SK-N-MC (cell line): ENCODE measurements at regions not wholly inside any gene's neighbourhood (a gene's known extent, or its start where the extent isn't known, plus 50 kb on each side); places are given as distances from the start of the nearest gene placed in this dataset.
A peak's percentile ranks its signal among the peaks of the same experiment; 100 is the strongest.

Experiments
- DNase-seq: peaks from one replicate; pipeline ENCODE4 v3.0.0-alpha.2; 2011; ENCODE audit warnings: low read depth, low spot score
- H3K27ac ChIP-seq: fragments of 200-600 bp; sonication (generic); 2 replicates; pipeline ENCODE4 v1.5.1; 2016; ENCODE audit warnings: mixed run types
- H3K36me3 ChIP-seq: fragments of 200-600 bp; sonication (generic); 2 replicates; pipeline ENCODE4 v1.6.1; 2017; ENCODE audit warnings: antibody characterized with exemption, low read length, mixed read lengths; ENCODE audit not compliant: insufficient read depth
- H3K4me3 ChIP-seq: fragments of 200-600 bp; sonication (generic); 2 replicates; pipeline ENCODE4 v1.5.1; 2016
- H3K9ac ChIP-seq: fragments of 200-600 bp; sonication (generic); 2 replicates; pipeline ENCODE4 v1.8.0; 2017; ENCODE audit warnings: mixed run types, mixed read lengths; ENCODE audit not compliant: insufficient read length
- H3K9me3 ChIP-seq: fragments of 200-600 bp; sonication (generic); 2 replicates; pipeline ENCODE4 v1.6.1; 2017; ENCODE audit warnings: low read depth, mild to moderate bottlenecking, antibody characterized with exemption, low read length, moderate library complexity, mixed read lengths
- EZH2 ChIP-seq: fragments of 200-600 bp; sonication (generic); IDR thresholded peaks from one replicate; pipeline ENCODE4 v1.6.1; 2017; ENCODE audit warnings: antibody characterized with exemption
- FOXP2 ChIP-seq: optimal IDR thresholded peaks from 2 replicates; pipeline ENCODE3; 2011; ENCODE audit warnings: mild to moderate bottlenecking, moderate library complexity; ENCODE audit not compliant: insufficient read depth; ENCODE audit errors: extremely low read length, control extremely low read depth
- POLR2AphosphoS5 ChIP-seq: IDR thresholded peaks from 2 replicates; pipeline ENCODE4 v1.6.1; 2012; ENCODE audit warnings: mild to moderate bottlenecking, low read depth, low read length, borderline replicate concordance

- DNase-seq: no peak
- H3K9me3 ChIP-seq: no peaks in the 10 kb centered on the region
- peak overlapping the region; percentile 38 for H3K4me3 ChIP-seq
- no peaks in the 10 kb centered on the region for H3K36me3 ChIP-seq
- H3K27ac ChIP-seq: peak overlapping the region; percentile 48; the same call in 1 of the 2 replicates
- no peak overlapping the region for H3K9ac ChIP-seq
- TF ChIP-seq POLR2AphosphoS5 (no peak), FOXP2 (no peak), EZH2 (no peak)
These were observed 51.2 kb upstream of the ZSWIM6 start for GRCh38 chr5:61280761-61281427.

GRCh38 chr5:61281686-61282085 is 50.4 kb upstream of the ZSWIM6 start:
- Histone ChIP-seq H3K9me3 (no peaks in the 10 kb centered on the region; the same call in 1 of the 2 replicates), H3K27ac (no peak overlapping the region), H3K4me3 (no peak overlapping the region), H3K9ac (no peak overlapping the region), H3K36me3 (no peaks in the 10 kb centered on the region)
- TF ChIP-seq FOXP2 (no peak), EZH2 (no peak), POLR2AphosphoS5 (no peak)
- DNase-seq: no peak
